Prostate gland (tissue), 2 donors: ENCODE measurements at regions not wholly inside any gene's neighbourhood (a gene's known extent, or its start where the extent isn't known, plus 50 kb on each side); places are given as distances from the start of the nearest gene placed in this dataset.

Experiments used
- DNase-seq: peaks from one replicate; pipeline ENCODE4 v3.0.0-alpha.2; 2019; ENCODE audit warnings: low spot score
- H3K27ac ChIP-seq, 2 donors: fragments of 200-600 bp; sonication (generic); 2 replicates each; pipeline ENCODE4 v1.5.1; 2017 to 2019
- H3K27me3 ChIP-seq: fragments of 200-600 bp; sonication (generic); replicated peaks from 2 replicates; pipeline ENCODE4 v1.5.1; 2019; ENCODE audit not compliant: insufficient read depth
- H3K36me3 ChIP-seq, 2 donors: fragments of 200-600 bp; sonication (generic); 1 replicate in 1 of 2; 2 replicates in 1 of 2; pipeline versions ENCODE4 v1.5.1 to v1.8.1; 2017 to 2019
- H3K4me1 ChIP-seq: fragments of 200-600 bp; sonication (generic); replicated peaks from 2 replicates; pipeline ENCODE4 v1.5.1; 2019
- H3K4me3 ChIP-seq, 2 donors: fragments of 200-600 bp; sonication (generic); 2 replicates each; pipeline ENCODE4 v1.5.1; 2017 to 2019
- H3K9me3 ChIP-seq: fragments of 200-600 bp; sonication (generic); 2 replicates; pipeline ENCODE4 v1.5.1; 2017
- POLR2A ChIP-seq: fragments of 450-650 bp; IDR thresholded peaks from one replicate; pipeline ENCODE4 v1.6.1; 2016; ENCODE audit warnings: antibody characterized with exemption, mild to moderate bottlenecking
- POLR2AphosphoS5 ChIP-seq: sonication (generic); formaldehyde crosslinking; IDR thresholded peaks from one replicate; pipeline ENCODE4 v1.6.1; 2017; ENCODE audit warnings: antibody characterized with exemption
- WGBS: methylation state at CpG from one replicate; pipeline ENCODE4 v1.1.5; 2018; 5-methylcytosine and 5-hydroxymethylcytosine counted together
- intact Hi-C: fragments of 100-400 bp; cut with DNase I; formaldehyde crosslinking; loops from one replicate; pipeline ENCODE4 v1.14.2; 2022
- TF ChIP-seq, protein P1 (sequence below), 4 experiments: fragments of 200-600 bp in 2 of 4; fragments of 450-650 bp in 2 of 4; sonication (generic) in 2 of 4; IDR thresholded peaks; 1 replicate in 3 of 4; 2 replicates in 1 of 4; pipeline ENCODE4 v1.5.1; 2016 to 2019; ENCODE audit warnings: antibody characterized with exemption in 4 of 4, mild to moderate bottlenecking in 2 of 4, moderate library complexity in 2 of 4

DNA sequence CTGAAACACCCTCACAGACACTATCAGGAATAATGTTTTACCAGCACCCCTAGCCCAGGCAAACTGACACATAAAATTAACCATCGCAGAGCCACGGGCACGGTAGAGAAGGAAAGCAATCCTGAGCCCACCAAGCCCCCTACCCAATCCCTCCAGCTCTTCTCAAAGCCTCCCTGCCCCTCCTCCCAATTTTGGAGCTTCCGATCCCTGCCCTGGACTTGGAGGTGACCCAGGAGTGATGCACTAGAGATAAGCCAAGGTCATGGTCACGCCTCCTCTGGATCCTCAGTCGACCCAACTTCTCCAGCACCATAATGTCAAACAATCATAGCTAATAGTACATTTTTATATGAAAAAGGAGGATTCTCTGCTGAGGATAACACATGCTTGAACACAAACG, 188.7 kb upstream of the NSMCE3 start:
- Histone ChIP-seq H3K27ac (no peak overlapping the region), H3K36me3 (no peaks in the 10 kb centered on the region), H3K4me1 (no peaks in the 10 kb centered on the region), H3K27me3 (no peaks in the 10 kb centered on the region), H3K9me3 (no peaks in the 10 kb centered on the region), H3K4me3 (no peak overlapping the region)
- WGBS = 53% methylated on average over 7 of the region's 7 CpGs
- no peak for DNase-seq
- intact Hi-C loops = no loop called here
- TF ChIP-seq, protein P1, sequence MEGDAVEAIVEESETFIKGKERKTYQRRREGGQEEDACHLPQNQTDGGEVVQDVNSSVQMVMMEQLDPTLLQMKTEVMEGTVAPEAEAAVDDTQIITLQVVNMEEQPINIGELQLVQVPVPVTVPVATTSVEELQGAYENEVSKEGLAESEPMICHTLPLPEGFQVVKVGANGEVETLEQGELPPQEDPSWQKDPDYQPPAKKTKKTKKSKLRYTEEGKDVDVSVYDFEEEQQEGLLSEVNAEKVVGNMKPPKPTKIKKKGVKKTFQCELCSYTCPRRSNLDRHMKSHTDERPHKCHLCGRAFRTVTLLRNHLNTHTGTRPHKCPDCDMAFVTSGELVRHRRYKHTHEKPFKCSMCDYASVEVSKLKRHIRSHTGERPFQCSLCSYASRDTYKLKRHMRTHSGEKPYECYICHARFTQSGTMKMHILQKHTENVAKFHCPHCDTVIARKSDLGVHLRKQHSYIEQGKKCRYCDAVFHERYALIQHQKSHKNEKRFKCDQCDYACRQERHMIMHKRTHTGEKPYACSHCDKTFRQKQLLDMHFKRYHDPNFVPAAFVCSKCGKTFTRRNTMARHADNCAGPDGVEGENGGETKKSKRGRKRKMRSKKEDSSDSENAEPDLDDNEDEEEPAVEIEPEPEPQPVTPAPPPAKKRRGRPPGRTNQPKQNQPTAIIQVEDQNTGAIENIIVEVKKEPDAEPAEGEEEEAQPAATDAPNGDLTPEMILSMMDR (IDR thresholded peaks at IDR 0.05) = no peak
- TF ChIP-seq POLR2AphosphoS5 = no peak
- no peak for TF ChIP-seq POLR2A

DNA sequence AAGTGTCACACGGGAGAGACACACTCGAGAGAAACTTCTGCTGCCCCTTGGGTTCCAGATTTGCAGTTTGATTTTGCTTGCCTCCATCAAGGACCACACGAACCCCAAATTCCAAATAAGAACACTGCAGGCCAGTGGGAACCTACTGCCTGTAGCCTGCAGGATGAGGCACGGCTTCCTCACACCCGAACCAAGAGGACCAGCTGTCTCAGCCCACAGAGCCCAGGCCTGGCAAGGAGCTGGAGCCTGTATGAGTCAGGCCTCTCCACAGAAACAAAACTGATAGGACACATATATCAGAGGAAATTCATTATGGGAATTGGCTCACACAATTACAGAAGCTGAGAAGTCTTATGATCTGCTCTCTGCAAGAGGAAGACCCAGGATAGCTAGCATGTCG, 188.1 kb upstream of the NSMCE3 start:
- no peaks in the 10 kb centered on the region for H3K9me3 ChIP-seq
- TF ChIP-seq, protein P1 (IDR thresholded peaks at IDR 0.05) = no peak
- no peak for TF ChIP-seq POLR2AphosphoS5
- TF ChIP-seq POLR2A = no peak
- no peaks in the 10 kb centered on the region for H3K27me3 ChIP-seq
- H3K27ac ChIP-seq = no peak overlapping the region
- H3K4me3 ChIP-seq = no peak overlapping the region
- H3K4me1 ChIP-seq = no peaks in the 10 kb centered on the region
- intact Hi-C loops = no loop called here
- WGBS = 93% methylated on average over 6 of the region's 6 CpGs
- DNase-seq = no peak
- no peaks in the 10 kb centered on the region for H3K36me3 ChIP-seq

DNA sequence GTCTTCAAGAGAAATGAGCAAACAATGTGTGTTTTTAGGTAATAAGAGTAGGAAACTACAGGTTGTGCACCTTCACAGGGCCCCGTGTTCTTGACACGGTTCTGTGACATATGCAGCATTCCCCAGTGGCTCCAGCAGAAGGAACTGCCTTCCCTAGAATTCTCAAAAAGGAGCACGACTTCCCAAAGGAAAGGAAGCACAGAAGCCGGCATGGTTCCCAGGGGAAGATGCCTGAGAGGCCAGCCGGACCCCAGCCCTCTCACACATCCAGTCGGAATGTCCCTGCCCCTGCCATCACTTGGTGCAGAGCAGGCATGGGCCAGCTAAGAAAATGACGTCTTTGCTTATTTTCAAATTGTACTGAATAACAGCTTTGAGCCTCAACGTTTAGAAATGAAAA, 187.3 kb upstream of the NSMCE3 start:
- DNase-seq = no peak
- WGBS = 84% methylated on average over 8 of the region's 8 CpGs
- intact Hi-C loops = no loop called here
- Histone ChIP-seq H3K9me3 (no peaks in the 10 kb centered on the region), H3K4me1 (no peaks in the 10 kb centered on the region), H3K27ac (no peak overlapping the region), H3K36me3 (no peaks in the 10 kb centered on the region), H3K27me3 (no peaks in the 10 kb centered on the region), H3K4me3 (no peak overlapping the region)
- TF ChIP-seq, protein P1 (IDR thresholded peaks at IDR 0.05) = no peak
- TF ChIP-seq POLR2AphosphoS5 (no peak), POLR2A (no peak)

DNA sequence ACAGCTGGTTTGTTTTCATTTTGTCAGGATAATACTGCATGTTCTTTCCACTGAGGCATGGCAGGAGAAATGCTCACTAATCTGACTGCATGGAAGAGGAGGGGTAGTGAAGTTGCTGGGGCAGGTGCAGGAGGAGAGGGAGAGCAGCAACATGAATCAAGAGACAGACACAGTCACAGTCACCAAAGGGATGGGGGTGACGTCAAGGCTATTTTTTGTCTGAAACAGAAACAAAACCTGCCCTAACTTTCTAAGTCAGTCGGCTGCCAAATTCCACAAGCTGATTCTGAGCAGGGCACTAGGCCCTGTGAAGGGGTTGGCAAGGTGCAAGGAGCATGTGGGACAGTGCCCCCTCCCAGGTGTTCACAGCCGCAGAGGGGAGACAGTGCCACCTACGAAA, 186.6 kb upstream of the NSMCE3 start:
- Histone ChIP-seq H3K9me3 (no peaks in the 10 kb centered on the region), H3K36me3 (no peaks in the 10 kb centered on the region), H3K4me1 (no peaks in the 10 kb centered on the region), H3K27me3 (no peaks in the 10 kb centered on the region), H3K4me3 (no peak overlapping the region), H3K27ac (no peak overlapping the region)
- intact Hi-C loops = no loop called here
- no peak for DNase-seq
- TF ChIP-seq, protein P1 (IDR thresholded peaks at IDR 0.05) = no peak
- TF ChIP-seq POLR2A (no peak), POLR2AphosphoS5 (no peak)
- WGBS = 83% methylated on average over 4 of the region's 4 CpGs

DNA sequence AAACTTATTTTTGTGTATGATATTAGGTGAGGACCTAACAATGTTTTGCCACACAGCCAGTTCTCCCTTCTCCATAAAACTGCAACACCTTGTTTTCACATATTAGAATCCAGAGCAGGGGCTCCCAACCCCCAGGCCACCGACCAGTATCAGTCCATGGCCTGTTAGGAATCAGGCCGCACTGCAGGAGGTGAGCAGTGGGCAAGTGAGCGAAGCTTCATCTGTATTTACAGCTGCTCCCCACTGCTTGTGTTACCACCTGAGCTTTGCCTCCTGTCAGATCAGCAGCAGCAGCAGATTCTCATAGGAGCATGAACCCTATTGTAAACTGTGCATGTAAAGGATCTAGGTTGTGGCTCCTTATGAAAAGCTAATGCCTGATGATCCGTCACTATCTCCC, 185.9 kb upstream of the NSMCE3 start:
- no peaks in the 10 kb centered on the region for H3K4me1 ChIP-seq
- H3K27ac ChIP-seq = no peak overlapping the region
- H3K27me3 ChIP-seq = no peaks in the 10 kb centered on the region
- TF ChIP-seq POLR2AphosphoS5 (no peak), POLR2A (no peak)
- TF ChIP-seq, protein P1 (IDR thresholded peaks at IDR 0.05) = no peak
- intact Hi-C loops = no loop called here
- no peak for DNase-seq
- H3K9me3 ChIP-seq = no peaks in the 10 kb centered on the region
- 88% methylated on average over 4 of the region's 4 CpGs for WGBS
- H3K36me3 ChIP-seq = no peaks in the 10 kb centered on the region
- no peak overlapping the region for H3K4me3 ChIP-seq
